Panc1 (cell line): ENCODE measurements at regions not wholly inside any gene's neighbourhood (a gene's known extent, or its start where the extent isn't known, plus 50 kb on each side); places are given as distances from the start of the nearest gene placed in this dataset.

ENCODE experiments used
- ATAC-seq: fragments of 200-7000 bp; cut with Tn5 transposase; 2 replicates; pipeline ENCODE4 v1.9.1; 2020; ENCODE audit warnings: mild to moderate bottlenecking, moderate library complexity
- BruUV-seq: library from RNA; stranded (reverse); fragments of 400-500 nt; replicated peaks from 2 replicates; lab custom pipeline; 2021; lab: Mats Ljungman, UMichigan
- CTCF ChIA-PET: fragments of 300-600 bp; sonication (Branson Sonifier 250); formaldehyde crosslinking; loops from one replicate; lab custom pipeline; 2022; ENCODE audit warnings: antibody characterized with exemption; lab: Charles Lee
- POLR2A ChIA-PET: fragments of 300-600 bp; sonication (Branson Sonifier 250); formaldehyde crosslinking; loops from one replicate; lab custom pipeline; 2022; ENCODE audit warnings: antibody characterized with exemption; lab: Charles Lee
- DNase-seq: peaks from one replicate; pipeline ENCODE4 v3.0.0-alpha.2; 2010; ENCODE audit warnings: low read depth, low spot score
- H3K27ac ChIP-seq: 2 replicates; pipeline ENCODE4 v1.5.1; 2011; ENCODE audit warnings: mild to moderate bottlenecking, low read length, inconsistent platforms
- H3K27me3 ChIP-seq: fragments of 200-500 bp; sonication (Bioruptor generic); 2 replicates; pipeline ENCODE4 v1.6.0; 2014; ENCODE audit warnings: low read length, inconsistent platforms; ENCODE audit not compliant: control insufficient read depth, insufficient read depth
- H3K36me3 ChIP-seq: fragments of 200-500 bp; sonication (Bioruptor generic); 2 replicates; pipeline ENCODE4 v1.5.1; 2014; ENCODE audit warnings: inconsistent platforms, mild to moderate bottlenecking, low read length, moderate library complexity; ENCODE audit not compliant: control insufficient read depth, insufficient read depth
- H3K4me1 ChIP-seq: 2 replicates; pipeline ENCODE4 v1.5.1; 2011; ENCODE audit warnings: inconsistent platforms, mild to moderate bottlenecking, low read length, moderate library complexity; ENCODE audit not compliant: control insufficient read depth, insufficient read depth
- H3K4me3 ChIP-seq, 2 experiments: 2 replicates each; pipeline ENCODE4 v1.5.1; 2011 to 2012; ENCODE audit warnings: low read depth in 2 of 2, low read length in 2 of 2, mild to moderate bottlenecking in 2 of 2, inconsistent platforms in 1 of 2, moderate library complexity in 1 of 2
- H3K9me3 ChIP-seq: fragments of 200-500 bp; sonication (Bioruptor generic); 2 replicates; pipeline ENCODE4 v1.5.1; 2014; ENCODE audit warnings: low read depth, mild to moderate bottlenecking, inconsistent platforms, low read length, moderate library complexity; ENCODE audit not compliant: control insufficient read depth, insufficient read depth
- CTCF ChIP-seq: fragments of 450-650 bp; IDR thresholded peaks from 2 replicates; pipeline ENCODE4 v1.5.1; 2017; ENCODE audit warnings: mild to moderate bottlenecking
- POLR2AphosphoS5 ChIP-seq: IDR thresholded peaks from 2 replicates; pipeline ENCODE4 v1.6.1; 2012; ENCODE audit warnings: mild to moderate bottlenecking, low read depth, low read length, moderate library complexity
- REST ChIP-seq, 2 experiments: IDR thresholded peaks; 2 replicates each; pipeline ENCODE4 v1.6.1; 2011 to 2012; ENCODE audit warnings: low read depth in 2 of 2, control low read depth in 1 of 2, low read length in 1 of 2, mild to moderate bottlenecking in 1 of 2, moderate library complexity in 1 of 2; ENCODE audit not compliant: insufficient read depth in 1 of 2
- SIN3A ChIP-seq: IDR thresholded peaks from 2 replicates; pipeline ENCODE4 v1.6.1; 2012; ENCODE audit warnings: low read depth, mild to moderate bottlenecking, low read length, moderate library complexity, borderline replicate concordance; ENCODE audit not compliant: insufficient read depth
- TCF7L2 ChIP-seq: IDR thresholded peaks from 2 replicates; pipeline ENCODE4 v1.6.1; 2011; ENCODE audit warnings: mild to moderate bottlenecking, low read depth, low read length, inconsistent platforms
- in situ Hi-C: cut with HindIII; loops from 2 replicates; pipeline ENCODE4 v1.10.0; 2016; ENCODE audit warnings: low sequenced_read_pairs, low pct_unique_long_range_greater_than_20kb
- intact Hi-C: fragments of 100-400 bp; cut with micrococcal nuclease; formaldehyde crosslinking; loops from one replicate; pipeline ENCODE4 v1.10.0; 2022; ENCODE audit not compliant: unreplicated experiment

DNA sequence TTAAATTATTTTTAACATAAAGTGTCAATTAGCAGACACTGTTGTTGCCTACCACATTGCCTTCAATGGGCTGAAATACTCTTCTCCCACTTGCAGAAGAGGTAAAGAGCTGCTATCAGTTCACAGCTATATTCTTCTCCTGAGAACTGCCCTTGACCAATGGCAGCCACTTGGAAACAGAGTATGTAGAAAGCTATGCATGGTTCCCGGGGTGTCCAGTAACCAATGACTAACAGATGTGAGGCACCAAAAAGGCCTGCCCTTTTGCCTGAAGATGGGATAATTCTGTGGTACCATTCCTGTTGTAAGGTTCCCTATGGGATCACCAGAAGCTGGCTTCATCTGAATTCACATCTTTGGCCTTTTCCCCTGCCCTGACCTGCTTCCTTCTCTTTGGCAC lies 181.4 kb upstream of the MAP3K1 start:
- intact Hi-C loops: no loop called here
- Histone ChIP-seq H3K36me3 (no peaks in the 10 kb centered on the region), H3K27ac (no peak overlapping the region), H3K4me3 (no peak overlapping the region), H3K4me1 (peaks cover 3% of the 10 kb centered on the region; the same call in 1 of the 2 replicates), H3K27me3 (peaks cover 8% of the 10 kb centered on the region; the same call in 1 of the 2 replicates), H3K9me3 (no peaks in the 10 kb centered on the region)
- DNase-seq: no peak
- ATAC-seq: no peak
- BruUV-seq: no TSS peak
- no peak for TF ChIP-seq POLR2AphosphoS5
- no peak for TF ChIP-seq REST (IDR thresholded peaks at IDR 0.05; ENCODE audit: insufficient read depth in 1 of 2, low read depth in 2 of 2, low read length in 1 of 2)
- no peak for TF ChIP-seq TCF7L2
- ChIA-PET CTCF (no interaction called here), POLR2A (no interaction called here)
- in situ Hi-C loops: no loop called here

DNA sequence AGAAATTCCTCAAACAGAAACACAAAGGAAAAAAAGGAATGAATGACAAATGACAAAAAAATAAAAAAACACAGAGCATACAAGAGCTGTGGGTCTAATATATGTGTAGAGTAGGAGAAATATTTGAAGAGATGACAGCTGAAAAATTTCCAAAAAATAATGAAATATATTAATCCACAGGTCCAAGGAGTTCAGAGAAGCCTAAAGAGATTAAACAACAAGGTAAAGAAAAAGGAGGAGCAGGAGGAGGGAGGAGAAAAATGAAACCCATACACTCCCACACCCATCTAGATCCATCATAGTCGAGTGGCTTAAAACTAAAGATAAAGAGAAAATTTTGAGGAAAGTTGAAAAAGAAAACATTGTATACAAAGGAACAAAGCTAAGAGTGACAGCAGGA lies 182.4 kb upstream of the MAP3K1 start:
- Histone ChIP-seq H3K4me3 (no peak overlapping the region), H3K4me1 (peaks cover 3% of the 10 kb centered on the region; the same call in 1 of the 2 replicates), H3K9me3 (no peaks in the 10 kb centered on the region), H3K27ac (no peak overlapping the region), H3K36me3 (no peaks in the 10 kb centered on the region), H3K27me3 (peaks cover 8% of the 10 kb centered on the region; the same call in 1 of the 2 replicates)
- no TSS peak for BruUV-seq
- ChIA-PET POLR2A (interaction anchor here (0.7 kb wide), 1 partner anchor 221 kb away, joined by 3 read pairs; no protein-coding TSS in a partner anchor), CTCF (no interaction called here)
- TF ChIP-seq POLR2AphosphoS5: no peak
- TF ChIP-seq REST (IDR thresholded peaks at IDR 0.05; ENCODE audit: insufficient read depth in 1 of 2, low read depth in 2 of 2, low read length in 1 of 2): no peak
- TF ChIP-seq CTCF: no peak
- TF ChIP-seq SIN3A: no peak
- TF ChIP-seq TCF7L2: no peak
- ATAC-seq (no peak), DNase-seq (no peak)
- in situ Hi-C loops (no loop called here), intact Hi-C loops (no loop called here)
